ENCODE measurements at regions not wholly inside any gene's neighbourhood (a gene's known extent, or its start where the extent isn't known, plus 50 kb on each side); places are given as distances from the start of the nearest gene placed in this dataset.

DNA sequence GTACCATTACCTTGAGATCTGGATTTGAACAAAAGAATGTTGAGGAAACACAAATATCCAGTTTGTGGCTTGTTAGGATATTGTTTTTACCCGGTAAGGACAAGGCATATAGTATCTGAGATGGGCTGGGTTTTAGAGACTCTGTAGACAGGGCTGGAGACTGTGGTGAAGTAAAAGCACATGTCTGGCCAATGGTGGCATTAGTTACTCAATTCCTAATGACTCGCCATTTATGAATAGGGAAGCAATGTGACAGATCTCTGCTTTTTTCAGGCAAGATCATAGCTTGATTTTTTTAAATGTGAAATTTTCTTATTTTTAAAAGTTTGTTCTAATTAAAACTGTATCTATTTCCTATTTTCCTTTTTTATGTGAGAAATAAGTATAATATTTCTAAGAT, 371.1 kb upstream of the SPRY2 start:
- no peaks in the 10 kb centered on the region for H3K27me3 ChIP-seq
- no peak for DNase-seq (ENCODE audit: low spot score)
- H3K4me1 ChIP-seq = peaks cover 0 to 5% of the 10 kb centered on the region in 2 donors
- H3K4me3 ChIP-seq = no peak overlapping the region
- no peaks in the 10 kb centered on the region for H3K36me3 ChIP-seq
- TF ChIP-seq, protein P1, sequence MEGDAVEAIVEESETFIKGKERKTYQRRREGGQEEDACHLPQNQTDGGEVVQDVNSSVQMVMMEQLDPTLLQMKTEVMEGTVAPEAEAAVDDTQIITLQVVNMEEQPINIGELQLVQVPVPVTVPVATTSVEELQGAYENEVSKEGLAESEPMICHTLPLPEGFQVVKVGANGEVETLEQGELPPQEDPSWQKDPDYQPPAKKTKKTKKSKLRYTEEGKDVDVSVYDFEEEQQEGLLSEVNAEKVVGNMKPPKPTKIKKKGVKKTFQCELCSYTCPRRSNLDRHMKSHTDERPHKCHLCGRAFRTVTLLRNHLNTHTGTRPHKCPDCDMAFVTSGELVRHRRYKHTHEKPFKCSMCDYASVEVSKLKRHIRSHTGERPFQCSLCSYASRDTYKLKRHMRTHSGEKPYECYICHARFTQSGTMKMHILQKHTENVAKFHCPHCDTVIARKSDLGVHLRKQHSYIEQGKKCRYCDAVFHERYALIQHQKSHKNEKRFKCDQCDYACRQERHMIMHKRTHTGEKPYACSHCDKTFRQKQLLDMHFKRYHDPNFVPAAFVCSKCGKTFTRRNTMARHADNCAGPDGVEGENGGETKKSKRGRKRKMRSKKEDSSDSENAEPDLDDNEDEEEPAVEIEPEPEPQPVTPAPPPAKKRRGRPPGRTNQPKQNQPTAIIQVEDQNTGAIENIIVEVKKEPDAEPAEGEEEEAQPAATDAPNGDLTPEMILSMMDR (IDR thresholded peaks at IDR 0.05) = no peak
- H3K9me3 ChIP-seq = peaks cover 0 to 6% of the 10 kb centered on the region in 2 donors
- H3K27ac ChIP-seq = no peak overlapping the region

DNA sequence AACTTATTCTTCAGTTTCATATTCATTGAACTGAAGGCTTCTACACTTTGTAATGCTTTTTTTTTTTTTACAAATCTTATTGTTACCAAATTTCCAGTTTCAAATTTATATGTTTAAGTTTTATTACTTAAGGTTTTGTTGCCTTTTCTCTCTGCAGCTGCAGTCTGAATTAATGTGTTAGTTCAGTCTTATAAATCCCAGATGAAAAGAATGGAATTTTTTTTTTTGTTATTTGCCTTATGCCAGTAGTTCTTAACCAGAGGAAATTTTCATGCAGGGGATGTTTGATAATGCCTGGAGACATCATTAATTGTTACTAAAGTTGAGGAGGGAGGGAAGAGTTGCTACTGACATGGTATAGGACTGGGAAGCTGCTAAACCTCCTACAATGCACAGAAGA, 367.9 kb upstream of the SPRY2 start:
- H3K4me1 ChIP-seq = no peaks in the 10 kb centered on the region
- H3K27ac ChIP-seq = no peak overlapping the region
- H3K27me3 ChIP-seq = no peaks in the 10 kb centered on the region
- no peaks in the 10 kb centered on the region for H3K36me3 ChIP-seq
- no peak overlapping the region for H3K4me3 ChIP-seq
- TF ChIP-seq, protein P1 (IDR thresholded peaks at IDR 0.05) = no peak
- no peak for DNase-seq (ENCODE audit: low spot score)
- H3K9me3 ChIP-seq = peaks cover 0 to 6% of the 10 kb centered on the region in 2 donors

DNA sequence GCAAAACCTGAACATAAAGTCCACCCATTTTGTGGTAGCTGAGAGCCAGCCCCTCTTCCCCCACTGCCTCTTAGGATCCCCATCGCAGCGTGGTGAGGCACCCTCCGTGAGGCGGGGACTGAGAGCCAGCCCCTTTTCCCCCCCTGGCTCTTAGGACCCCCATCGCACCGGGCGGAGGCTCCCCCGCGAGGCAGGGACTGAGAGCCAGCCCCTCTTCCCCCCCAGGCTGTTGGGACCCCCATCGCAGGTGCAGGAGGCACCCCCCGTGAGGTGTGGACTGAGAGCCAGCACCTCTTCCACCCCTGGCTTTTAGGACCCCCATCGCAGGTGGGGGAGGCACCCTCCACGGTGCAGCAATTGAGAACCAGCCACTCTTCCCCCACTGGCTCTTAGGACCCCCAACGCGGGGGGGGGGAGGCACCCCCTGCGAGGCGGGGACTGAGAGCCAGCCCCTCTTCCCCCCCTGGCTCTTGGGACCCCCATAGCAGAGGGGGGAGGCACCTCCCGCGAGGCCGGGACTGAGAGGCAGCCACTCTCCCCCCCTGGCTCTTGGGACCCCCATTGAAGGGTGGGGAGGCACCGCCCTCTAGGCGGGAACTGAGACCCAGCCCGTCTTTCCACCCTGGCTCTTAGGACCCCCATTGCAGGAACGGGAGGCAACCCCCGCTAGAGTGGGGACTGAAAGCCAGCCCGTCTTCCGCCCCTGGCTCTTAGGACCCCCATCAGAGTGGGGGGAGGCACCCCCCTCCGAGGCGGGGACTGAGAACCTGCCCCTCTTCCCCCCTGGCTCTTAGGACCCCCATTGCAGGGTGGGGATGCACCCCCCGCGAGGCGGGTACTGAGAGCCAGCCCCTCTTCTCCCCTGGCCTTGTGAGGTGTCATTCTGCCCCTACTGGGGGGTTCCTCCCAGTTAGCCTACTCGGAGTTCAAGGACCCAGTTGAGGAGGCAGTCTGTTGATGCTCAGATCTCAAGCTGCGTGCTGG, 366.4 kb upstream of the SPRY2 start:
- no peaks in the 10 kb centered on the region for H3K4me1 ChIP-seq
- TF ChIP-seq, protein P1 (IDR thresholded peaks at IDR 0.05) = no peak
- H3K4me3 ChIP-seq = no peak overlapping the region
- H3K36me3 ChIP-seq = no peaks in the 10 kb centered on the region
- H3K9me3 ChIP-seq = no peaks in the 10 kb centered on the region
- no peak for DNase-seq (ENCODE audit: low spot score)
- no peaks in the 10 kb centered on the region for H3K27me3 ChIP-seq
- no peak overlapping the region for H3K27ac ChIP-seq

DNA sequence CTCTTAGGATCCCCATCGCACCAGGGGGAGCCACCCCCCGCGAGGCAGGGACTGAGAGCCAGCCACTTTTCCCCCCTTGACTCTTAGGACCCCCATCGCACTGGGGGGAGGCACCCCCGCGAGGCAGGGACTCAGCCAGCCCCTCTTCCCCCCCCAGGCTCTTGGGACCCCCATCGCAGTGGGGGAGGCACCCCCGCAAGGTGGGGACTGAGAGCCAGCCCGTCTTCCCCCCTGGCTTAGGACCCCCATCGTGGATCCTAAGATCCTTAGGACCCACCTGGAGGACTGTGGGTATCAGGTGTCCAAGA, 365.2 kb upstream of the SPRY2 start:
- no peaks in the 10 kb centered on the region for H3K36me3 ChIP-seq
- no peaks in the 10 kb centered on the region for H3K27me3 ChIP-seq
- DNase-seq (ENCODE audit: low spot score) = no peak
- no peak overlapping the region for H3K4me3 ChIP-seq
- no peak overlapping the region for H3K27ac ChIP-seq
- no peaks in the 10 kb centered on the region for H3K9me3 ChIP-seq
- TF ChIP-seq, protein P1 (IDR thresholded peaks at IDR 0.05) = no peak
- no peaks in the 10 kb centered on the region for H3K4me1 ChIP-seq

DNA sequence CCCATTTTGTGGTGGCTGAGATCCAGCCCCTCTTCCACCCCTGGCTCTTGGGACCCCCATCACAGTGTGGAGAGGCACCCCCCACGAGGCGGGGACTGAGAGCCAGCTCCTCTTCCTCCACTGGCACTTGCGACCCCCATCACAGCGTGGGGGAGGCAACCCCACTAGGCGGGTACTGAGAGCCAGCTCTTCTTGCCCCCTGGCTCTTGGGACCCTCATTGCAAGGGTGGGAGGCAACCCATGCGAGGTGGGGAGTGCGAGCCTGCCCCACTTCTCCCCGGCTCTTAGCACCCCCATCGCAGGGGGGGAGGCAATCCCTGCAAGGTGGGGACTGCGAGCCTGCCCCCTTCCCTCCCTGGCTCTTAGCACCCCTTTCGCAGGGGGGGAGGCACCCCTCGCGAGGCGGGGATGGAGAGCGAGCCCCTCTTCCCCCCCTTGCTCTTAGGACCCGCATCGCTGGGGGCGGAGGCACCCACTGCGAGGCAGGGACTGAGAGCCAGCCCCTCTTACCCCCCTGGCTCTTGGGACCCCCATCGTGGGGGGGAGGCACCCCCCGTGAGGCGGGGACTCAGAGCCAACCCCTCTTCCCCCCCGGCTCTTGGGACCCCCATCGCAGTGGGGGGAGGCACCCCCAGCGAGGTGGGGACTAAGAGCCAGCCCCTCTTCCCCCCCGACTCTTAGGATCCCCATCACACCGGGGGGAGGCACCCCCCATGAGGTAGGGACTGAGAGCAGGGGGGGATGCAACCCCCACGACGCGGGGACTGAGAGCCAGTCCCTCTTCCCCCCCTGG, 364.6 kb upstream of the SPRY2 start:
- no peak for DNase-seq (ENCODE audit: low spot score)

More for the DNA sequence above, 364.6 kb upstream of the SPRY2 start:
- Histone ChIP-seq H3K4me3 (no peak overlapping the region), H3K36me3 (no peaks in the 10 kb centered on the region), H3K27me3 (no peaks in the 10 kb centered on the region), H3K27ac (no peak overlapping the region), H3K4me1 (no peaks in the 10 kb centered on the region), H3K9me3 (peaks cover 0 to 3% of the 10 kb centered on the region in 2 donors)
- TF ChIP-seq, protein P1 (IDR thresholded peaks at IDR 0.05) = no peak
